ENCODE measurements at regions not wholly inside any gene's neighbourhood (a gene's known extent, or its start where the extent isn't known, plus 50 kb on each side); places are given as distances from the start of the nearest gene placed in this dataset.

DNA sequence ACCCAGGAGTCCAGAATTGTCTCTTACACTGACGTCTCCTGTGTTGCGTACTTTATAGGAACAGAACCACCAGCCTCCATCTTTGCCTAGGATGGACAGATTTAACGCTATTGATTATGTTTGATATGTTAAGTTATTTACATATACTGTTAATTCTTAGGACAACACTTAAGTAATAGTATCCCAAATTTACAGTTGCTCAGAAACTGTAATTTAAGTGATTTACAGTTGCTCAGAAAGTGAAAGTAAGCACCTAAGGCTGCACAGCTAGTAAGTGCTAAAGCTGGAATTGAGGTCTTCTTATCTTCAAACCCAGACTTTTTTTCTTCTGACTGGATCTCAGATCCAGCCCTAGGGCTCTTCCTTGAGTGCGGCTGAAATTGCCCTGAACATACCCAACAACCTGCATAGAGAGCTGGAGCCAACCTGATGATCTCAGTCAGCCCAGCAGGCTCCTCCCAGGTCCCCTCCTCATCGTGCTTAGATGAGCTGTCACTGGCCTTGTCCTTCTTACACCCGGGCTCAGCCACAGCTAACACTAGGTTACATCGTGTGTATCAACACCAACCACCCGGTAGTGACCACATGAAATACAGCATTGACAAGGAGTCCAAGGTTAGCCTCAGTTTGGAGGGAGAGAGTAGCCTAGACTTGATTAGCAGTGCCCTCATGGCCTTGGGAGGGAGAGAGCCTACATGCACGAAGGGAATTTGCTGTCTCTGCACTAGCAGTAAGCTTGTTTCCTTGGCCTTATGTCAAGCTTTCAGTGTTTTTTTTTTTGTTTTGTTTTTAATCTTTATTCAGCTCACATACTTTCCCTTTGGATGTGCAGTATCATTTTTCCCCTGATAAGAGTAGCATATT is 111.1 kb upstream of the ARHGAP5 start:
- no peak for DNase-seq (ENCODE audit: low read depth in 2 of 2)

GRCh38 chr14:31966896-31967668 is 110.0 kb upstream of the ARHGAP5 start:
- DNase-seq (ENCODE audit: low read depth in 2 of 2): no peak

- DNase-seq (ENCODE audit: low read depth in 2 of 2): no peak
Observed at GRCh38 chr14:31967669-31967975, 109.5 kb upstream of the ARHGAP5 start.

GRCh38 chr14:31968107-31968810 is 108.8 kb upstream of the ARHGAP5 start:
- DNase-seq (ENCODE audit: low read depth in 2 of 2): no peak

DNA sequence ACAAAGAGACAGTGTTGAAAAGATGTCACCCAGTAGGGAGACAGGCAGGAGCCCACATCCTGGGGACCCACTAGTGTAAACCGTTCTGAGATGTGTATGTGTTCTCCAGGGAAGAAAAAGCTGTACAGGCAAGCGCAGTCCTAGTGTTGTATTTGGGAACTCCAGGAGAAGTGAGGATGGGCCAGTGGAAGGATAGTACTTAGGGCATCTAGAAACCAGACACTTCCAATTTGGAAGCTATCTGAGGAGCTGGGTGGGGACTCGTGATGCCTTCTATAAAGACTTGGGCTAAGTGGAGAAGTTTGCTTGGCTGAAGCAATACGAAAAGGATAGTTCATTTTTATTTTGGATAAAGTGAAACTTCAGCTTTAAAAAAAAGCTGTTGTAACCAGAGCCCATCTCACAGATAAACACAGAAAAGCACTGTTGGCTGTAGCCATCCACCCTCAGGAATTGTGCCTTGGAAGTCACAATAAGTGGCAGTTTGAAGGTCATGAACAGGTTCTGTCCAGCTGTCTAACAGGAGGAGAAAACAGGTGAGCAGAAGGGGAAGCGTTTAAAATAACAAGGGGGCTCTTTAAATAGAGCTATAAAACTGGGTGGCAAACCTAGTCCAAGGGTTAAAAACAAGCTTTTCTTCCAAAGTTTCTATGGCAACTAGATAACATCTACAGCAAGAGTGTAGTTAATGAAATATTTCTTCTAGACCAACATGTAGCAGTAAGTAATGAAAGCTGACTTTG is 108.0 kb upstream of the ARHGAP5 start:
- DNase-seq (ENCODE audit: low read depth in 2 of 2): no peak

DNA sequence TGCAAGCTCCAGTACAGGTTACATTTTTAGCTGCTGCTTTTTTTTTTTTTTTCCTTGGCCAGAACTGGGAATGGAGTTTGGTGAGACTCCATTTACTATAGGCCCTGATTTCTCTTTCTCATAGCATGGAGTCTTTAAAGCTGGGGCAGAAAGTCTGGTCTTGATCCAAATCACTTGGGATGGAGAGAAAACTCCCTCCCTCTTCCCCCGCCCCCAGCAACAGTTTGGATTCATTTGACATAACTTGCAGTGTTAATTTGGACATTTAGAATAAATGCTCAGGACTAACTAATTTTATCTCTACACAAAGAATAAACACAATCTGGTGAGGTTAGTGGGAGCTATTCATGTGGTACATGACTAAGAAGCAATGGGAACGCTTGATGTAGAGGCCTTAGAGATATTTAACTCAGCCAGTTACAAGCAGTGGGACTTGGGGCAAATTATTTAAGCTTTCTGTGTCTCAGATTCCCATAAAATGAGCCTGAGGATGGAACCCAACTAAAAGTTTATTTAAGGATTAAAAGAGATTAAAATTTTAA is 107.3 kb upstream of the ARHGAP5 start:
- DNase-seq (ENCODE audit: low read depth in 2 of 2): no peak

DNA sequence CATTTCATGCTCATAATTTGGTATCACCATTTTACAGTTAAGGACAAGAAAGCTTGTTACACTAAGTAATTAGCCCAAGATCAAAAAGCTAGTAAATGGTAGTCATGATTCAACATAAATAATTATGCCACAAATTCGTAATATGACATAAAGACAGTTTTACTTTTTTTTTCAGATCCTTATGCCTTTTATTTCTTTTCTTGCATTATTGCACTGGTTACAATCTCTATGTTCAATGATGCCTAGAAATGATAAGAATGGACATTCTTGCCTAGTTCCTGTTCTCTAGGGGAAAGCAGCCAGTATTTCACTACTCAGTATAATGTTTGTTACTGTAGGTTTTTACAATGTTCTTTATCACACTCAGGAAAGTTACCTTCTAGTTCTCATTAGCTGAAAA is 106.4 kb upstream of the ARHGAP5 start:
- DNase-seq (ENCODE audit: low read depth in 2 of 2): no peak

DNA sequence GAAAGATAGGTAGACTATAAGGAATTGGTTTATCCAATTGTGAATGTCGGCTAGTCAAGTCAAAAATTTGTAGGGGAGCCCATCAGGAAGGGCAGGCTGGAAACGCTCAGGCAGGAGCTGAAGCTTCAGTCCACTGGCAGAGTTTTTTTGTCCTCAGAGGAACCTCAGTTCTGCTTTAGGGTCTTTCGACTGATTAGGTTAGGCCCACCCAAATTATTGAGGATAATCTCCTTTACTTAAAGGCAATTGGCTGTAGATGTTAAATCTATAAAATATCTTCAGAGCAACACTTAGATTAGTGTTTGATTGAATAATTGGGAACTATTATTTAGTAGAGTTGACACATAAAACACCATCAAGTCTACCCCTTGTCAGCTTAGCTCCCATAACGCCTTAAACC is 105.5 kb upstream of the ARHGAP5 start:
- DNase-seq (ENCODE audit: low read depth in 2 of 2): no peak

DNA sequence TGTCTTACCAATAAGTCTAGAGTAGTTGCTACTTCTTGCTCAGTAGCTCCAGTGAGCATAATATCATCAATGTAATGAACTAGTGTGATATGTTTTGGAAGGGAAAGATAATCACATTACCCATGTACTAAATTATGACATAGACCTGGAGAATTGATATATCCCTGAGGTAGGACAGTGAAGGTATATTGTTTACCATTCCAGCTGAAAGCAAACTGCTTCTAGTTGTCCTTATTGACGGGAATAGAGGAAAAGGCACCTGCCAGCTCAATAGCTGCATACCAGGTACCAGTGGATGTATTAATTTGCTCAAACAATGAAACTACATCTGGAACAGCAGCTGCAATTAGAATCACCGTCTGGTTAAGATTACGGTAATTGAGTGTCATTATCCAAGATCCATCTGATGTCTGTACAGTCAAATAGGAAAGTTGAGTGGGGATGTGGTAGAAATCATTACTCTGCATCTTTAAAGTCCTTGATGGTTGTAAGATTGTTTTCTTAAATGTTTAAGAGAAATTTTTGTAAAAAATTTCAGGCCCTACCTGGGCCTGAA is 100.0 kb upstream of the ARHGAP5 start:
- no peak for DNase-seq (ENCODE audit: low read depth in 2 of 2)

DNA sequence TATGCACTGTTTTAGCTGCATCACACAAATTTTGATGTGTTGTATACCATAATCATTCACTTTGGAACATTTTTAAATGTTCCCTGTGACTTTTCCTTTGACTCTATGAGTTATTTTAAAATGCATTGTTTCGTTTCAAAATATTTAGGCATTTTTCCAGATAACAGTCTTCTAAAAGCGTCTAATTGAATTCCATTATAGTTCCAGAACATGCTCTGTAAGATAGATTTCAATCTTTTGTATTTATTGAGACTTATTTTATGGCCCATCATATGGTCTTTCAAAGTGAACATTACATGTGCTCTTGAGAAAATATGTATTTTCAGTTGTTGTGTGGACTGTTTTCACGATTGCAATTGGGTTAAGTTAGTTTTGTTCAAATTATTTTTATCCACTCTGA is 98.7 kb upstream of the ARHGAP5 start:
- no peak for DNase-seq (ENCODE audit: low read depth in 2 of 2)

GRCh38 chr14:31982642-31983041 is 94.5 kb upstream of the ARHGAP5 start:
- DNase-seq (ENCODE audit: low read depth in 2 of 2): no peak

- DNase-seq (ENCODE audit: low read depth in 2 of 2): no peak
Observed at GRCh38 chr14:31986405-31986804, 90.7 kb upstream of the ARHGAP5 start.

GRCh38 chr14:31987721-31988120 is 89.4 kb upstream of the ARHGAP5 start:
- no peak for DNase-seq (ENCODE audit: low read depth in 2 of 2)

- no peak for DNase-seq (ENCODE audit: low read depth in 2 of 2)
Observed at GRCh38 chr14:31988244-31988643, 88.9 kb upstream of the ARHGAP5 start.

DNA sequence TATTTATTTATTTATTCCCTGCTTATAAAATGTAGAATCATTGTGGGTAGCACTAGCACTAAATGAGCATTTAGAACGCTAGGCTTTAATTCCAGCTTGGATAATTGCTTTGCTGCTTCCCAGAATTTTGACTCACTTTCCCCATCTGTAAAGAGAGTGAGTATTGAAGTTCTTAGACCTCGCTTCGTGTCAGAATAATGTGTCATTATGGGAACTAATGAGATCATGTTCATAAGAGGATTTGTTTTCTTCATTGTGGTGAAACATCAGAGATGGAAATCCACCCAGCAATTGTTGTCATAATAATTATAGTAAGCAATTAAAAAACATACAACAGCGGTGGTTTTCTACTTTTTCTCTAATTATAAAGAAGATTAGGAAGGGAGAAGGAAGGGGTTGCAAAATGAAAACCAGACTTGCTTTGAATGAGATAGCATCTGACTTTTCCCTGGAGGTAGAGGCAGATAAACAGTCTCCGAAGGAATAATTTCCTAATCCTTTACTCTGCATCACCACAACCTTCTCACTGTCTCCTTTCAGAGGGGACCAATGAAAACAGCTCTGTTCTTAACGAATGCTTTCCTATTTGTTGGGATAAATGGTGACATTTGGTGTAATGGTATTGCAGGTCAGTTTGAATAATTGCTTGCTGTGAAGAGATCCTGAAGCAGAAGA is 86.8 kb upstream of the ARHGAP5 start:
- DNase-seq (ENCODE audit: low read depth in 2 of 2): no peak

GRCh38 chr14:31990926-31991572 is 86.1 kb upstream of the ARHGAP5 start:
- DNase-seq (ENCODE audit: low read depth in 2 of 2): no peak

- no peak for DNase-seq (ENCODE audit: low read depth in 2 of 2)
Observed at GRCh38 chr14:31992011-31992447, 85.1 kb upstream of the ARHGAP5 start.

DNA sequence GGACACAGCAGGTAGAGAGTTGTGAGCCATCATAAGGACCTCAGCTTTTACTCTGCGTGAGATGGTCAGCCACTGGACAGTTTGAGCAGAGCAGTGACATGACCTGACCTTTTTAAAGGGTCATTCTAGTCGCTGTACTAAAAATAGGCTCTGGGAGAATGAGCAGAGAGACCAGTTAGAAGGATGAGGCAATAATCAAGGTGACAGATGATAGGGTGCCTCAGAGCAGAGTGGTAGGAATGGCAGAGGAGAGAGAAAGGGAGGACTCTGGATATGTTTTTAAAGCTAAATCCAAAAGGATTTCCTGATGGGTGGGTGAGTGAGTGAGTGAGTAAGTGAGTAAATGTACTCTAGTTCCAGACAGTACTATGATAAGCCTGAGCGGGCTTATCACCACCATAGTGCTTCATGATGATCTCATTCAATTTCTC is 83.6 kb upstream of the ARHGAP5 start:
- DNase-seq (ENCODE audit: low read depth in 2 of 2): no peak

DNA sequence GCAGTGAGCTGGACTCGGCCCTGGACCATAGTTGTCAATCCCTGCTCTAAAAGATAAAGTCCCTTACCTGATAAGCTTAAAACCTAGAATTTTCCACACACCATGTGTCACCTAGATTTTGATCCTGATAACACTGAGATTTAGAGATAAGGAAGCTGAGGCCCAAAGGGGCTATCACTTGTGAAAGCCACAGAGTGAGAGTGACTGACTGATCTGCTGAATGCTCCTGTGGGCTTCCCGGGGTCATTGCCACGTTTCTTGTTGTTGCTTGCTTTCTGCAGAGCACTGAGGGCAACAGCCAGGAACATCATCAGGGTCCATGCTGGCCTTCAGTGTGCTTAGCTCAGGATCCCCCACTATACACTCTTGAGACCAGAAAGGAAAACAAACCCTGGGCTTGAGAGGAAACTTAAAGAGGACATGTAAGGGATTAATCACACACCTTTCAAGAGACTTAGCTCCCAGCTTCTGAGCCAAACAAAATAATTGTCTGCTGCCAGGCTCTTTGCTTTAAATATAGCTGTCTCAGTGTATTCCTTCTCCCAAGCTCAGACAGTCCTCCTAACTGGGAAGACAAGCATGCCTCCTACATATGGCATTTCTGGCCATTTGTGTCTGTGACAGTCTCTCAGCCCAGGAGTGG is 82.6 kb upstream of the ARHGAP5 start:
- DNase-seq (ENCODE audit: low read depth in 2 of 2): no peak

GRCh38 chr14:32003585-32003984 is 73.5 kb upstream of the ARHGAP5 start:
- no peak for DNase-seq (ENCODE audit: low read depth in 2 of 2)

All from stimulated activated CD8-positive, alpha-beta memory T cell treated with anti-CD3 and anti-CD28 coated beads, Interleukin-7, amount 100 ng/mL, for 4 hours (primary cell).